Head of caudate nucleus (tissue), 42 donors: ENCODE measurements at regions not wholly inside any gene's neighbourhood (a gene's known extent, or its start where the extent isn't known, plus 50 kb on each side); places are given as distances from the start of the nearest gene placed in this dataset.

ENCODE experiments used
- DNase-seq, 42 donors: peaks; one replicate each; pipeline versions ENCODE4 v3.0.0 to v3.0.0-alpha.2; 2020 to 2021; ENCODE audit warnings: mixed read lengths in 7 of 42
- intact Hi-C: fragments of 100-400 bp; cut with DNase I; formaldehyde crosslinking; loops from one replicate; pipeline ENCODE4 v1.15.0; 2022

DNA sequence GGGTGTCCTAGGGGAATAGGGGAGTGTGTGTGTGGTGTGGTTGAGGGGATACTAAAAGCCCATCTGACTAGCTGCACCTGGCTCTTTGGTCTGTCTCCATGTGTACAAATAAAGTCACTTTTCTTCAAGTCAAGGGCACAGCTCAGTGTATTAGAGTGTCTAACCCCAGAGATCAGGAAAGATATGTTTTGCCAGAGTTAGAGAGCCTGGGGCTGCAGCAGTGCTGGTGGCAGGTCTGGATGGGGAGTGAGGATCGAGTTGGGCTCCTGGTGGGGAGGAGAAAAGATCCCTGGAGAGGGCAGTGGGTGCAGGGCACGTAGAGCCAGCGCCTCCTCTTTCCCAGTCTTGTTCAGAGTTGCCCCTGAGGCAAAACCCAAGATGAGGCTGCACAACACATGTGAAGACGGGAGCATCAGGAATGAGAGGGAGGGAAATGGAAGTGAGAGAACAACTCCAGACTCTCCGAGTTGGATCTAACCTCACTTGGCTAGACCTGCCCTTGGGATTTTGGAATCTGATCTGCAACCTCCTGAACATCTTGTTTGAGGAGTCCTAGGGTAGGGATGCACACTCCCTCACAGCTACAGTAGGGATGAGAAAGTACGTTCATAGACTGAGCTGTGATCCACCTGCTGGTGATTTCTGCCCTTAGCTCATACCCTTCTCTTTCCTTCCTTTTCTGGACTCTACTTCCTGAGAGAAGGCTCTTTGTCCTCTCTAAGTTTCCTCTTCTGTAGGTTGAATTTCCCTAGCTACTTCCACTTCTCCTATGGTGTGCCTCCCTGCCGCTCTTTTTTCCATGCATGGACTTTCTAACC is 309.9 kb downstream of the ZSWIM6 start:
- no peak for DNase-seq
- intact Hi-C loops: loop anchor here (10.0 kb wide), 1 partner anchor 173 kb away; no protein-coding TSS in a partner anchor

DNA sequence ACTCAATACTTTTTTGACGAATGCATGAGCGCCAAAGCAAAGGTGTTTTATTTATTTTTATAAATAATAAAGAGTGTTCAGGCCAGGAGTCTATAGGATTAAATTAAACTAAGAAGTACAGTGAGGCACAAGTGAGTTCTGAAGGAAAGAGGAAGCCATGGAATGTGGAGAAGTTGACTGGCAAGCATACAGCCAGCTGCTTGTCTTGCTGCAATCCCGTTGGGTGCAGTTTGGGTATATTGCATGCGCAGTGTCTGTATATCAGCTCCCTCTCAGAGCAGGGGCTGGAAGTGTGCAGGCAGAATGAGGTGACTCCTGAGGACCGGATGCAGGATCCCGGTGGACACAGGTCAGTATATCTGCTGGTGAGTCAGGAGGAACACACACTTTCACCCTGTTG is 315.6 kb downstream of the ZSWIM6 start:
- intact Hi-C loops: loop anchor here (10.0 kb wide), 1 partner anchor 167 kb away; no protein-coding TSS in a partner anchor
- DNase-seq: no peak

DNA sequence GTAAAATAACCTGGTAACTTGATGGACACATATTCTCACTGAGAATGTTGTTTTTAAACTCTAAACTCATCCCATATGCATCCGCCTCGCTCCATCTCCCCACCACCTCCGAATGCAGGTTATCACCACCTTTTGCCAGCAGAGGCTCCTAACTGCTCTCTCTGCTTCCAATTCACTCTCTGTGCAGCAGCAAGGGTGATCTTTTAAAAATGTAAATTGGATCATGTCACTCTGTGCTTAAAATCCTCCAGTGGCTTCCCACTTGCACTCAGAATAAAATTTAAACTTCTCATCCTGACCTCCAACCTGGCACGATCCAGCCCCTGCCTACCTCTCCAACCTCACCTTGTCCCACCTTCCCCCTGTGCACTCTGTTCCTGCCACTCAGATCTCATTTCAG is 317.2 kb downstream of the ZSWIM6 start:
- DNase-seq: peak in 10 of 42 donors; percentile 34 to 77 (median 63)
- intact Hi-C loops: loop anchor here (10.0 kb wide), 1 partner anchor 166 kb away; no protein-coding TSS in a partner anchor

DNA sequence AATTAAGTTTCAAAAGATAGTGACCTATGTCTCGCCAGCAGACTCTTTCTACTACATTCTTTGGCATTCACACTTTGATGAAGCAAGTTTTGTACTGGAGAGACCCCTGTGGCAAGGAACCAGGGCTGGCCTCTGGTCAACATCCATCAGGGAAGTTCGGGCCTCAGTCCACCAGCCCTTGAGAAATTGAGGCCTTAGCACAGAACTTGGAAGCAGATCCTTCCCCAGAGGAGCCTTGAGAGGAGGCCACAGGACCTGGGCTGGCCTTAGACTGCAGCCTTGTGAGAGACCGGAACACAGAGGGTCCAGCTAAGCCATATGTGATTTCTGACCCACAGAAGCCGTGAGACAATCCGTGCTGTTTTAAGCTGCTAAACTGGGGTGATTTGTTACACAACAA is 317.9 kb downstream of the ZSWIM6 start:
- no peak for DNase-seq
- intact Hi-C loops: loop anchor here (10.0 kb wide), 2 partner anchors 165 to 485 kb away; partner anchors contain the start of gene SMIM15

DNA sequence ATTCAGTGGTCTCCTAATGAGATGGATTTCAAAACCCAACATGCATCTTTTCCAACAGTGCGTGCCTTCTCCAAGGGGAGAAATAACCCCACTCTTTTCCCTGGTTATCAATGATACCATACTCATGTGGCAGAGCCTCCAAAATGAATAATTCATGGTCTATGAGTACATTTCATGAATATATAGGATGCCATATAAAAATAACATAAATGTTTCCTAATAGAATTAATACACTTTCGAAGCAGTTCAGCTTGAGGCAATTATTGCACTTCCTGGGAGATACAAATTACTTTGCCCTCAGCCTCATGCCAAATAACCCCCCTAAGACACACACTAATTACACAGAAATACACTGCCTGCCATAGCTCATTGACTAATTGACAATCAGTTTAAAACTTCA is 318.6 kb downstream of the ZSWIM6 start:
- DNase-seq: no peak
- intact Hi-C loops: loop anchor here (10.0 kb wide), 1 partner anchor 486 kb away; the partner anchor contains the start of gene SMIM15

DNA sequence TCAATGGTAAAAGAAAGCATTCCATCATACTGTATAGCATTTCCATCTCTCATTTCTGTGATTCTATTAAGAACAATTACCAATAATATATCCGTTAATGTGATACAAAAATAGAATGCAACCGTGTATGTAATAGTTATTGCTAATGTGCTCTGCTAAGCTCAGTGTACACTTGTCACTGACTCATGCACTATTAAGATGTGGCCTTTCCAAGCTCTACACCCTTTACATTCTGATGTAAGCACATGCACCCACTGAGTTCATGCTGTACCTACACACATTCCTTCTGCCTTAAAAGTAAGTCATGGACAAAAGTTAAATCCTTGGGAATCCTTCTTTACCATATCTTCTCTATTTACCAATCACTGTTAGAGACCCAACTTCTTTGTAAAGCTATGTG is 319.1 kb downstream of the ZSWIM6 start:
- no peak for DNase-seq
- intact Hi-C loops: loop anchor here (10.0 kb wide), 1 partner anchor 486 kb away; the partner anchor contains the start of gene SMIM15

DNA sequence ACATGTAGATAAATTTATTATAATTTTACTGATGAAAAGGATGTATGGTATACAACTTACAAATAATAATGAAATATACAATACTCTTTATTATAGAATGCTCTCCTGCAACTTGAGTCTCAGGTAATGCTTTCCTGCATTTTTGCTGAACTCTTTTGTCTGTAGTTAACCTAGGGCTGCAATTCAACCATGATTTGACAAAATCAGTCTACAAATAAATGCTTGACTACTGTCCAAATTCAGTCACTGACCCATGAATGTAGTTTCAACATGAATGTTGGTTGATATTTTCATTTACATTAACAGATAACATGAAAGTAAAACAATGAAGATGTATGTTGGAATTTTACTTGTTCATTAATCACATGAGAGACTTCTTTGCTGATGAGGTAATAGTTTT is 320.9 kb downstream of the ZSWIM6 start:
- no peak for DNase-seq
- intact Hi-C loops: loop anchor here (10.0 kb wide), 1 partner anchor 488 kb away; the partner anchor contains the start of gene SMIM15

DNA sequence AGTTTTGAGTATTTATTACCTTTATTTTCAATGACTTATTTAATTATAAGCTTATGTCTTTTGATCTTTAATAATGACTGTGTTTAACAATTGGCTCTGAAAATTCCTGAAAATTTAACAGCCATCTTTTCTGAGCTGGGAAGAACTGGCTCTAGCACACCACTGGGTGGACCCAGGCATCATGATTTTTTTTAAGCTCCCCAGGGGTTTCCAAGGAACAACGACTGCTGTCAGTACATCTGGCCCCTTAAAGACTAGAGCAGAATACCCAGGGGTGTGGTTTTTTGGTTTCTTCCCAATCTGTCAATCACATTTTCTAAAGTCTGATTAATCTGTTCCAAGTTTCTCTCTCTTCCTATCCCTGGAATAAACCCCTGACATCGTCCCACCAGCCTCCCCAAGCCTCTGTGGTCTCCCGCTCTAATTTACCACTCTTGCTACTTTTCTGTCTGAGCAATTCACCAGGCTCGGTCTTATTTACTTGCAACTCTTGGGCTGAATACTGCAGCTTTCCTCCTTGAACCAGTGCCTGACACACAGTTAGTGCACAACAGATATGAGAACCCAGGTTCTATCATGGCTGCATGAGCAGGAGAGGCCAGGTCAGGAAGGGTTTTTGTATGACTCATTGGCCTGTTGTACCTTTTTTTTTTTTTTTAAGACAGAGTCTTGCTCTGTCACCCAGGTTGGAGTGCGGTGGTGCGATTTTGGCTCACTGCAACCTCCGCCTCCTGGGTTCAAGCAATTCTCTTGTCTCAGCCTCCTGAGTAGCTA is 321.9 kb downstream of the ZSWIM6 start:
- no peak for DNase-seq
- intact Hi-C loops: loop anchor here (10.0 kb wide), 1 partner anchor 489 kb away; the partner anchor contains the start of gene SMIM15

DNA sequence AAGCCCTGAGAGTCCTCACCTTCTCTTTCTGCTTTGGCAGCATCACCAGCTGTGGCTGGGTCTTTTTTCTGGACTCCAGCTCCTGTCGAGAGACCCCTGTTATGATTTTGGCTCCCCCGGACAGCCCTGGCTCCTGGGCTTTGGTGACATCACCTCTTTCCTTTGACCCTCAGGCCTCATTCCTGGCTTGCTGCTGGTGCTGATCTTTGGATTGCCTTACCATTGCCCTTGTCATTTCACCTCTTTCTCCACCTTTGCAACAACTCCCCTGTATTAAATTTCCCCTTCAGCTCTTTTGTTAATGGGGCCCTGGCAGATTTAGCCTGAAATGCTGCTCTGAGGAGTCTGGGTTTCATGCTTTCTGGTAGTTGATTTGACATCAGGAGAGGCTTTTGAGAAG is 322.8 kb downstream of the ZSWIM6 start:
- DNase-seq: no peak
- intact Hi-C loops: loop anchor here (10.0 kb wide), 1 partner anchor 490 kb away; the partner anchor contains the start of gene SMIM15

DNA sequence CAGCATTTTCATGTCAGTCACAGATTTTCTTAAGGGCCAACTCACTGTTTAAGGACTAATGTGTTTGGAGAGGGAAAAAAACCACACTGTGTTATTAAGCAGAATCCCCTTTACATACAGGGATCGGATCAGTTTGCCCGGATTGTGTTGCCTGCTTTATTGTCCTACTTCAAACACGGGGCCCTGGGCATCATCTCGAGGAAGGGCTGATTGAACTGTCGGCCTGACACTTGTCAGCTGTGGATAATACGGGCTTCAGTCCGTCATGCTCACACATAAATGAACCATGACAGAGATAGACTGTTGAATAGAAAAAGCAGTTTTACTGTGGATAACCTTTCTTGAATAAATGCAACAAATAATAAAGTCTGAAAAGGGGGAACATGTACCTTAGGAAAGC is 325.0 kb downstream of the ZSWIM6 start:
- DNase-seq: no peak
- intact Hi-C loops: loop anchor here (10.0 kb wide), 1 partner anchor 492 kb away; the partner anchor contains the start of gene SMIM15

DNA sequence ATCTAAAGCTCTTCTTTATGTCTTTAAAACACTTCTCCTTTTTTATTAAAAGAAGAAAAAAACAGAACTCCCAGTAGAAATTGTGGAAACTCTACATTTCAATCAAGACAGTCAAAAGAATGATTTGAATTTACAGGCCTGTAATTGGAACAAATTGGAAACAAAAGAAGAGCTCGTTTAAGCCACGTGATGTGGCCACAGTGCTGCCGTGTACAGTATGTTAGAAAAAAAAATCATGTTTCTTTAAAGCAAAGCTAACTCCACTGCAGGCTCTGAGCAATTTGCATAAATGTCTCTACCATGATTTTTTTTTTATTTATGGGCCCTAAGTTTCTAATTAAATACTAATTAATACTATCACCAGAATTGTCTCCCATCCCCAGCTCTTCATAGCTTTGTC is 325.6 kb downstream of the ZSWIM6 start:
- intact Hi-C loops: loop anchor here (10.0 kb wide), 1 partner anchor 493 kb away; the partner anchor contains the start of gene SMIM15
- no peak for DNase-seq

DNA sequence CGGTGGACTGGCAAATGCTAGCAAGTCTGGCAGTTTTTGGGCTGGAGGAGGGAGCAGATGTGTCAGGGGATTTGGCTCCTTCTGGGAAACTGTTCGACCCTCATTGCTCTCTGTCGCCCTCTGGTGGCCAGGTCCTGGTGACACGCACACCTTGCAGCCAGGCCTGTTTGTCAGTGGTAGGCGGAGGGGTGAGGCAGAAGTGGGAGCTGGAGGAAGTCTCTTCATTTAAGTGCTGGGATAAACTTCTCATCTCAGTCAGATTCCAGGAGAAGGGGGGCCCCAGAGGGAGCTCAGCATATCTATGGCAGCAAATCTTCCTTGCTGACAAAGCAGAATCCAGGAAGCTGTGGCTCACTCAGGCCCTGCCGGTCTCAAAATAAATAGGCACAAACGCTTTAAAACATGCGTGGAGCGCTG is 326.5 kb downstream of the ZSWIM6 start:
- peak; percentile 76 to 96 (median 90) for DNase-seq
- intact Hi-C loops: loop anchor here (10.0 kb wide), 1 partner anchor 494 kb away; the partner anchor contains the start of gene SMIM15

DNA sequence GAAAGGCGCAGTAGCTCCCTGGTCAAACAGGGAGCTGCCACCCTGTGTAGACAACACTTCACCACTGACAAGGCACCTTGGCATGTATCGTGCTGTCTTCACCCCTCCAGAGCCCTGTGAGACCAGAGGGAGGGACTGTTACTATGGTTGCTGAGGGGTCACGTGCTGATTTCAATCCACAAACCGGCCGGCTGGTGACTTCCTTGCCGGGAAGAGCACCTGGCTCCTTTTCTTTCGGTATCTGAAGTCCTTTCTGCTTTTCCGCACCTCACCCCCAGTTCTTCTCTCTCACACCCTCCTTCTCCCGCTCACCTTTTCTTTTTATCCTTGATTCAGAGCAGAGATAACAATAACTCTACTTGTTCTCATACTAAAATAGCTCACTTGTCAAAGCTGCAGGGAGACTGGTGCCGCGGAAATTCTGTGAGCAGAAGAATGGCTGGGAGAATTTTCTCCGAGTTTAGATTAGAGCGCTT is 327.2 kb downstream of the ZSWIM6 start:
- intact Hi-C loops: loop anchor here (10.0 kb wide), 1 partner anchor 494 kb away; the partner anchor contains the start of gene SMIM15

DNA sequence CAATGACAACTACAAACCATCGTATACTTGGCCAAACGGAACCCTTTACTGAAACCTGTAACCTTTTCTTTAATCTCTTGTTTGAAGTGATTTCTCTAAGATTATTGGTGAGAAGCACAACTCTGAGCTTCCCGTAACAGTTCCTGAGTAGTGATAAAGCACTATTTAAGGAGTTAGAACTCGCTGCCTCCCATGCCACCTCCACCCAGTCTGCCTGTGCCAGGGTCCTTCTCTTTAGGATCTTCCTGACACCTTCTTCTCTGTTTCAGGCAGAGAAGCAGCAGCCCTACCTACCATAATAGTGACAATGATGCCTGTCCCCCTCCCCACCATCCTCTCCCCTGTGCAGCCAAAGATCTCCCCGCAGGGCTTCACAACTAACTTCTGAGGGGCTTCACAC is 330.6 kb downstream of the ZSWIM6 start:
- intact Hi-C loops: loop anchor here (10.0 kb wide), 1 partner anchor 142 kb away; no protein-coding TSS in a partner anchor
- DNase-seq: peak in 3 of 42 donors; percentile 39 to 53 (median 53)

More for the DNA sequence above, 327.2 kb downstream of the ZSWIM6 start:
- peak in 30 of 42 donors; percentile 35 to 75 (median 56) for DNase-seq

DNA sequence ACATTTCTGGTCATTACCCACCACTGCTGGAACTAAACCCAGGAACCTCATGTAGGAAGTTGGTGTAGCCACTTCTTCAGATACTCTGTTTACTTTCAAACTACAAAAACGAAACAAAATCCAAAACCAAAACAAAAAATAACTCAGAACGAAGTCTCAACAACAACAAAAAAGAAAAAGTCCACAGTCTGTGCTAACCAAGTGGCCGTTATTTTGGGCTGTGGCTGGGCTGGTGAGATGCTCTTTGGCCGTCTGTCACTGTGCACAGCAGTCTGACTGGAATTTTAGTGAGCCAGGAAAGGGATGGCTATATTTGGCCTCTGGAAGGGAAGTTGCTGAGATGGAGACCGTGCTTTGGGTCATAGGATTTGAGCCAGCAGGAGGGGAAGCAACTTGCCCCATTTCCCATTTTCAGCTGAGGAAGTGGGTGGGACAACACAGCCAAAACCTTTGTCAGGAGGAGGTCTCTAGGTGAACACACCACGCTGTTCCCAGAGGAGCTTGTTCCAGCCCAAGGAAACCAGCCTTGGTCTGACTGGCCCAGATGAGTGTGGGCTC is 334.1 kb downstream of the ZSWIM6 start:
- DNase-seq: peak in 2 of 42 donors; percentile 3 to 41
- intact Hi-C loops: loop anchor here (10.0 kb wide), 1 partner anchor 139 kb away; no protein-coding TSS in a partner anchor

DNA sequence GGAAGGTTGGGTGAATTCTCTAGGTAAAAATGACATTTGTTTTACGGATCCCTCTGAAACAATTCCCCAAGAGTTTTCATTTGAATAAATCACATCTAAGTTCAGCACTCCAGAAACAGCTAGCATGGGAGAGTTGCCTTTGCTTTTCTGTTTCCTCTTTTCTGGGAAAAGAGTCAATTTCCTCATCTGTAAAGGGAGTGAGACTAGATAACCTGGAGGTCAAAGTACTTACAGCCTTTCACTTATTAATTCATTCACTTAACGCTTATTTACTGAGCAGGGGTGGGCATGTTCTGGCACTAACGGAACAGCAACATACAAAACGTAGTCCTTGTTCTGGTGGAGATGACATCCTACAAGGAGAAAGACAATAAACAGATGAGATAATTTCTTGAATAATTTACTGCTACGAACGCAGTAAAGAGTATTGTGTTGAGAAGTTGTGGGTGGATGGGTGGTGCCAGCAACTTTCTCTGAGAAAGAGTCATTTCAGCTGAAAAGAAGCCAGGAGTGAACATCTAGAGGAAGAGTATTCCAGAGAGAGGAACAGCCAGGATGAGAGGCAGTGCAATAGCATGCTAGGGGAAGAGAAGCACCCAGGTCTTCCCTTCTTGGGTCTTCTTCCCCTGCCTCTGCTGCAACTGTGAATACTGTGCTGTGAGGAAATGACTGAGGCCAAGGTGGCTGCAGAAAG is 335.6 kb downstream of the ZSWIM6 start:
- intact Hi-C loops: loop anchor here (10.0 kb wide), 1 partner anchor 137 kb away; no protein-coding TSS in a partner anchor
- peak in 10 of 42 donors; percentile 18 to 73 (median 50) for DNase-seq

DNA sequence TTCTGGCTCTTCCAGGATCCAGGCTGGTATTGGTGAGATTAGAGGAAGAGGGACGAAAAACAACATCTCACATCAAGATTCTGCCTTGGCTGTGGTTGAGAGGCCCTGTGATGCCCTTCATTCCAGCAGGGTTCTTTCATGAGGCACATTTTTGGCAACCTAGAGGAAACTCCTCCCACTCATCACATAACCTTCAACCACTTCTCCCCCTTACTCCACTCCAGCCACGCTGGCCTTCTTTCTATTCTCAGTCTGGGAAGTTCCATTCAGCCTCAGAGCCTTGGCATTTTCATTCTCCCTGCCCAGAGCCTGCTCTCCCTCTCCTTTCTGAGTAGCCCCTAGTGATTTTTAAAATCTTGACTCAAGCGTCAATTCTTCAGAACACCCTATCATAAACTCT is 337.5 kb downstream of the ZSWIM6 start:
- no peak for DNase-seq
- intact Hi-C loops: loop anchor here (10.0 kb wide), 1 partner anchor 135 kb away; no protein-coding TSS in a partner anchor

DNA sequence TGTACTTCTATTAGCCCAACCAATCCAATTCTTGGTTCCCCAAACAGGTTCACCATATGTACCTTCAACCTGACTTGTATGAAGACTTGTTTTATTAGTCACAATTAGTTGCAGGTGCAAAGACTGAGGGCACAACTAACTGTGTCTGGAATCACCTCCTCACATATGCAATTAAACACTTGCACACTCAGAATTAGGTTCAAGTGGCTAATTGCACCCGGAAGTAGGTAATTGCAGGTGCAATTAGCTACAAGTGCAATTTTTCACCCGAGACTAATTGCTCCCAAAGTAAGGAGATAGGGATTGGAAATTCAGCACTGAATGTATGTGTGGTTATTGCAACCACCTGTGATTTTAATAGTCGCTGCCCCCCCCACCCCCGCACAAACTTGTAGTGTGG is 338.9 kb downstream of the ZSWIM6 start:
- intact Hi-C loops: no loop called here
- peak in 1 of 42 donors; percentile 0 for DNase-seq
